GM23338 (cell line): ENCODE measurements at regions not wholly inside any gene's neighbourhood (a gene's known extent, or its start where the extent isn't known, plus 50 kb on each side); places are given as distances from the start of the nearest gene placed in this dataset.

ENCODE experiments used
- ATAC-seq: fragments of 200-7000 bp; cut with Tn5 transposase; 3 replicates; pipeline ENCODE4 v1.9.1; 2020
- DNase-seq: peaks from one replicate; pipeline ENCODE4 v3.0.0-alpha.2; 2015; ENCODE audit warnings: low spot score
- H2AFZ ChIP-seq: fragments of 200-600 bp; sonication (generic); 2 replicates; pipeline ENCODE4 v1.8.0; 2016; ENCODE audit warnings: antibody characterized with exemption, mild to moderate bottlenecking, moderate library complexity
- H3F3A ChIP-seq: fragments of 200-600 bp; sonication (generic); replicated peaks from 2 replicates; pipeline ENCODE4 v1.8.0; 2017; ENCODE audit warnings: antibody characterized with exemption, mixed run types, low read depth
- H3K27ac ChIP-seq: fragments of 200-600 bp; sonication (generic); 2 replicates; pipeline ENCODE4 v1.6.1; 2016; ENCODE audit warnings: low read depth
- H3K27me3 ChIP-seq: fragments of 200-600 bp; sonication (generic); 2 replicates; pipeline ENCODE4 v1.8.0; 2016; ENCODE audit warnings: mild to moderate bottlenecking, mixed run types, moderate library complexity; ENCODE audit not compliant: insufficient read depth
- H3K36me3 ChIP-seq: fragments of 200-600 bp; sonication (generic); 2 replicates; pipeline ENCODE4 v1.8.0; 2016; ENCODE audit warnings: mild to moderate bottlenecking; ENCODE audit not compliant: insufficient read depth
- H3K4me1 ChIP-seq: fragments of 200-600 bp; sonication (generic); 2 replicates; pipeline ENCODE4 v1.8.0; 2016; ENCODE audit warnings: mild to moderate bottlenecking, moderate library complexity; ENCODE audit not compliant: insufficient read depth
- H3K4me2 ChIP-seq: fragments of 200-600 bp; sonication (generic); 2 replicates; pipeline ENCODE4 v1.7.1; 2017; ENCODE audit warnings: mixed run types
- H3K4me3 ChIP-seq: fragments of 200-600 bp; sonication (generic); 2 replicates; pipeline ENCODE4 v1.6.1; 2016; ENCODE audit warnings: mixed run types
- H3K79me2 ChIP-seq: fragments of 200-600 bp; sonication (generic); replicated peaks from 2 replicates; pipeline ENCODE4 v1.8.0; 2017; ENCODE audit warnings: mild to moderate bottlenecking; ENCODE audit not compliant: insufficient read depth
- H3K9me2 ChIP-seq: fragments of 200-600 bp; sonication (generic); 2 replicates; pipeline ENCODE4 v1.8.0; 2017; ENCODE audit not compliant: insufficient read depth
- H4K20me1 ChIP-seq: fragments of 200-600 bp; sonication (generic); replicated peaks from 2 replicates; pipeline ENCODE4 v1.8.0; 2017; ENCODE audit warnings: mild to moderate bottlenecking; ENCODE audit not compliant: insufficient read depth
- H3K27ac Mint-ChIP-seq: 2 replicates; pipeline ENCODE4 v1.8.0; 2020; ENCODE audit warnings: inconsistent platforms, mild to moderate bottlenecking, moderate library complexity, mixed read lengths
- H3K27me3 Mint-ChIP-seq: 3 replicates; pipeline ENCODE4 v1.8.0; 2022; ENCODE audit warnings: low read depth, mild to moderate bottlenecking, moderate library complexity, mixed read lengths, inconsistent platforms; ENCODE audit not compliant: insufficient read depth, poor library complexity
- H3K36me3 Mint-ChIP-seq: 3 replicates; pipeline ENCODE4 v1.8.0; 2021; ENCODE audit warnings: low read depth, mild to moderate bottlenecking, inconsistent platforms, moderate library complexity, mixed read lengths
- H3K4me1 Mint-ChIP-seq: 3 replicates; pipeline ENCODE4 v1.8.0; 2020; ENCODE audit warnings: mild to moderate bottlenecking, inconsistent platforms, mixed read lengths
- H3K4me3 Mint-ChIP-seq: 3 replicates; pipeline ENCODE4 v1.8.0; 2021; ENCODE audit warnings: moderate library complexity, mild to moderate bottlenecking, inconsistent platforms, mixed read lengths
- H3K9me3 Mint-ChIP-seq: 3 replicates; pipeline ENCODE4 v1.8.0; 2020; ENCODE audit warnings: moderate library complexity, mild to moderate bottlenecking, inconsistent platforms, mixed read lengths
- CREB1 ChIP-seq: fragments of 250-450 bp; sonication (Bioruptor Pico); IDR thresholded peaks from 2 replicates; pipeline ENCODE4 v1.5.0; 2020; ENCODE audit warnings: low read depth, mild to moderate bottlenecking, moderate library complexity
- CTCF ChIP-seq, 2 experiments: fragments of 200-600 bp in 1 of 2; sonication (generic) in 1 of 2; conservative IDR thresholded peaks; 2 replicates each; pipeline versions ENCODE4 v1.5.1 to v1.6.1; 2016 to 2017; ENCODE audit warnings: antibody characterized with exemption in 2 of 2, low read depth in 2 of 2, mild to moderate bottlenecking in 2 of 2, moderate library complexity in 1 of 2
- ETS1 ChIP-seq: IDR thresholded peaks from 2 replicates; pipeline ENCODE4 v1.6.1; 2016; ENCODE audit warnings: antibody characterized with exemption
- EZH2 ChIP-seq: fragments of 200-600 bp; sonication (generic); IDR thresholded peaks from one replicate; pipeline ENCODE4 v1.8.0; 2017; ENCODE audit warnings: antibody characterized with exemption, mild to moderate bottlenecking, low read depth; ENCODE audit not compliant: unreplicated experiment
- EZH2phosphoT487 ChIP-seq: fragments of 200-600 bp; sonication (generic); IDR thresholded peaks from one replicate; pipeline ENCODE4 v1.8.1; 2018; ENCODE audit warnings: antibody characterized with exemption; ENCODE audit not compliant: unreplicated experiment
- JUNB ChIP-seq: IDR thresholded peaks from one replicate; pipeline ENCODE4 v1.6.1; 2016; ENCODE audit warnings: antibody characterized with exemption; ENCODE audit not compliant: unreplicated experiment
- NANOG ChIP-seq: IDR thresholded peaks from 2 replicates; pipeline ENCODE4 v1.6.1; 2016; ENCODE audit warnings: antibody characterized with exemption, borderline replicate concordance
- POLR2AphosphoS5 ChIP-seq: IDR thresholded peaks from 2 replicates; pipeline ENCODE4 v1.6.1; 2016; ENCODE audit warnings: antibody characterized with exemption, low read depth
- REST ChIP-seq: IDR thresholded peaks from one replicate; pipeline ENCODE4 v1.6.1; 2018; ENCODE audit warnings: antibody characterized with exemption; ENCODE audit not compliant: unreplicated experiment
- STAT1 ChIP-seq: IDR thresholded peaks from one replicate; pipeline ENCODE4 v1.6.1; 2016; ENCODE audit warnings: antibody characterized with exemption; ENCODE audit not compliant: unreplicated experiment
- ZNF114 ChIP-seq: fragments of 250-450 bp; sonication (Bioruptor Pico); IDR thresholded peaks from 2 replicates; pipeline ENCODE4 v1.5.0; 2020; ENCODE audit warnings: mild to moderate bottlenecking, moderate library complexity
- ZNF331 ChIP-seq: fragments of 250-450 bp; sonication (Bioruptor Pico); IDR thresholded peaks from 2 replicates; pipeline ENCODE4 v1.5.0; 2020; ENCODE audit warnings: low read depth, mild to moderate bottlenecking, moderate library complexity
- ZNF462 ChIP-seq: fragments of 250-450 bp; sonication (Bioruptor Pico); IDR thresholded peaks from 2 replicates; pipeline ENCODE4 v1.5.0; 2020; ENCODE audit warnings: mild to moderate bottlenecking, moderate library complexity

- peaks cover 18% of the 10 kb centered on the region for H3K4me1 ChIP-seq
- H3K36me3 Mint-ChIP-seq: no peaks in the 10 kb centered on the region
- no peaks in the 10 kb centered on the region for H3K36me3 ChIP-seq
- H3K9me3 Mint-ChIP-seq: no peaks in the 10 kb centered on the region
- DNase-seq (no peak), ATAC-seq (no peak)
- no peak overlapping the region for H3K4me3 Mint-ChIP-seq
- no peak overlapping the region for H3K4me3 ChIP-seq
- H4K20me1 ChIP-seq: no peaks in the 10 kb centered on the region
- no peak overlapping the region for H3K27ac Mint-ChIP-seq
- peaks cover 10% of the 10 kb centered on the region for H3K9me2 ChIP-seq
- no peaks in the 10 kb centered on the region for H3K27me3 ChIP-seq
- no peak overlapping the region for H2AFZ ChIP-seq
- no peaks in the 10 kb centered on the region for H3K79me2 ChIP-seq
- no peak overlapping the region for H3K27ac ChIP-seq
- no peaks in the 10 kb centered on the region for H3F3A ChIP-seq
- H3K27me3 Mint-ChIP-seq: no peaks in the 10 kb centered on the region
- no peak overlapping the region for H3K4me2 ChIP-seq
- TF ChIP-seq ZNF114 (CRISPR knock-in tag) (no peak), ETS1 (no peak), POLR2AphosphoS5 (no peak), ZNF331 (CRISPR knock-in tag) (no peak), STAT1 (no peak), EZH2phosphoT487 (no peak), NANOG (no peak), ZNF462 (CRISPR knock-in tag) (no peak), REST (no peak), EZH2 (no peak), JUNB (no peak), CREB1 (CRISPR knock-in tag) (no peak), CTCF (conservative IDR thresholded peaks at IDR 0.05; ENCODE audit: low read depth in 2 of 2) (no peak)
- H3K4me1 Mint-ChIP-seq: peaks cover 13% of the 10 kb centered on the region; the same call in 2 of the 3 replicates
These were observed 320.1 kb upstream of the PKDCC start for GRCh38 chr2:41727711-41728110.
